ENCODE measurements at regions not wholly inside any gene's neighbourhood (a gene's known extent, or its start where the extent isn't known, plus 50 kb on each side); places are given as distances from the start of the nearest gene placed in this dataset.

DNA sequence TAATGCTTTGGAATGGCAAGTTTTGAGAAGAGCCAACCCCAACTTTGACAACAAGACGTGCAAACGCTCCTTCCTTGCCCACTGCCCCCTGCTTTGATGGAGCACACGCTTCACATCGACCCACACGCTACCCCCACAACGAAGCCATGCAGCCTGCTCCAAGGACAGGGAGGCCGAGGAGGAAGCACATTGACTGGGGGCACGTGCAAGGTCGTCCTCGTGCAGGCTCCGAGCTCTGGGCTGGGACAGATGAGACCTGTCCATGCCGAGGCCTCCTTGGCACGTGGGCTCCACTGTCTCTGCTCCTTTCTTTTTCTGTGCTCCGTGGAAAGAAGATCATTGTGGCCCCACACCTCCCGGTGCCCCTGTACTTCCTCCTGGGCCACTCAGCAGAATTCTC lies 309.0 kb downstream of the TEX29 start:
- TF ChIP-seq CTCF (optimal IDR thresholded peaks at IDR 0.05 in 1 of 3, IDR thresholded peaks at IDR 0.05 in 1 of 3, conservative IDR thresholded peaks at IDR 0.05 in 1 of 3; ENCODE audit: extremely low read depth in 1 of 3, insufficient read depth in 2 of 3, low read length in 3 of 3) (no peak), EZH2 (IDR thresholded peaks at IDR 0.05; ENCODE audit: low read length) (no peak)

All from keratinocyte (primary cell).